ENCODE measurements at regions not wholly inside any gene's neighbourhood (a gene's known extent, or its start where the extent isn't known, plus 50 kb on each side); places are given as distances from the start of the nearest gene placed in this dataset.

GRCh38 chr10:61031341-61031740 lies 87.4 kb upstream of the RHOBTB1 start:
- Histone ChIP-seq H3K36me3 (ENCODE audit: control insufficient read depth, insufficient read depth, low read length) (no peaks in the 10 kb centered on the region), H3K4me1 (ENCODE audit: control insufficient read depth, insufficient read depth, low read length) (peaks cover 8% of the 10 kb centered on the region), H3K4me3 (ENCODE audit: low read depth, low read length) (no peak overlapping the region), H3K27ac (ENCODE audit: low read depth, low read length) (no peak overlapping the region), H3K27me3 (ENCODE audit: control insufficient read depth, insufficient read depth, low read length) (no peaks in the 10 kb centered on the region), H3K9me3 (ENCODE audit: control insufficient read depth, insufficient read depth, low read length) (no peaks in the 10 kb centered on the region), H3K9ac (ENCODE audit: low read depth, low read length) (no peak overlapping the region)

- Histone ChIP-seq H3K36me3 (ENCODE audit: control insufficient read depth, insufficient read depth, low read length) (no peaks in the 10 kb centered on the region), H3K9ac (ENCODE audit: low read depth, low read length) (no peak overlapping the region), H3K4me3 (ENCODE audit: low read depth, low read length) (no peak overlapping the region), H3K9me3 (ENCODE audit: control insufficient read depth, insufficient read depth, low read length) (no peaks in the 10 kb centered on the region), H3K4me1 (ENCODE audit: control insufficient read depth, insufficient read depth, low read length) (no peaks in the 10 kb centered on the region), H3K27me3 (ENCODE audit: control insufficient read depth, insufficient read depth, low read length) (no peaks in the 10 kb centered on the region), H3K27ac (ENCODE audit: low read depth, low read length) (no peak overlapping the region)
Measured at GRCh38 chr10:61029411-61029810, 85.4 kb upstream of the RHOBTB1 start.

- H3K27me3 ChIP-seq (ENCODE audit: control insufficient read depth, insufficient read depth, low read length): no peaks in the 10 kb centered on the region
- no peak overlapping the region for H3K27ac ChIP-seq (ENCODE audit: low read depth, low read length)
- no peak overlapping the region for H3K4me3 ChIP-seq (ENCODE audit: low read depth, low read length)
- no peak overlapping the region for H3K9ac ChIP-seq (ENCODE audit: low read depth, low read length)
- H3K4me1 ChIP-seq (ENCODE audit: control insufficient read depth, insufficient read depth, low read length): no peaks in the 10 kb centered on the region
- no peaks in the 10 kb centered on the region for H3K36me3 ChIP-seq (ENCODE audit: control insufficient read depth, insufficient read depth, low read length)
- H3K9me3 ChIP-seq (ENCODE audit: control insufficient read depth, insufficient read depth, low read length): no peaks in the 10 kb centered on the region
Measured at GRCh38 chr10:61028861-61029361, 84.9 kb upstream of the RHOBTB1 start.

- Histone ChIP-seq H3K4me3 (ENCODE audit: low read depth, low read length) (no peak overlapping the region), H3K27me3 (ENCODE audit: control insufficient read depth, insufficient read depth, low read length) (no peaks in the 10 kb centered on the region), H3K27ac (ENCODE audit: low read depth, low read length) (no peak overlapping the region), H3K9me3 (ENCODE audit: control insufficient read depth, insufficient read depth, low read length) (no peaks in the 10 kb centered on the region), H3K36me3 (ENCODE audit: control insufficient read depth, insufficient read depth, low read length) (no peaks in the 10 kb centered on the region), H3K4me1 (ENCODE audit: control insufficient read depth, insufficient read depth, low read length) (peaks cover 12% of the 10 kb centered on the region; the same call in 1 of the 2 replicates), H3K9ac (ENCODE audit: low read depth, low read length) (no peak overlapping the region)
Measured at GRCh38 chr10:61024856-61025201, 80.8 kb upstream of the RHOBTB1 start.

GRCh38 chr10:61024151-61024855 lies 80.3 kb upstream of the RHOBTB1 start:
- no peak overlapping the region for H3K4me3 ChIP-seq (ENCODE audit: low read depth, low read length)
- no peak overlapping the region for H3K9ac ChIP-seq (ENCODE audit: low read depth, low read length)
- H3K27me3 ChIP-seq (ENCODE audit: control insufficient read depth, insufficient read depth, low read length): no peaks in the 10 kb centered on the region
- H3K27ac ChIP-seq (ENCODE audit: low read depth, low read length): no peak overlapping the region
- H3K9me3 ChIP-seq (ENCODE audit: control insufficient read depth, insufficient read depth, low read length): no peaks in the 10 kb centered on the region
- peaks cover 12% of the 10 kb centered on the region; the same call in 1 of the 2 replicates for H3K4me1 ChIP-seq (ENCODE audit: control insufficient read depth, insufficient read depth, low read length)
- H3K36me3 ChIP-seq (ENCODE audit: control insufficient read depth, insufficient read depth, low read length): no peaks in the 10 kb centered on the region

GRCh38 chr10:61023053-61023452 lies 79.1 kb upstream of the RHOBTB1 start:
- no peak overlapping the region for H3K9ac ChIP-seq (ENCODE audit: low read depth, low read length)
- H3K4me1 ChIP-seq (ENCODE audit: control insufficient read depth, insufficient read depth, low read length): peaks cover 12% of the 10 kb centered on the region; the same call in 1 of the 2 replicates
- no peak overlapping the region for H3K27ac ChIP-seq (ENCODE audit: low read depth, low read length)
- H3K27me3 ChIP-seq (ENCODE audit: control insufficient read depth, insufficient read depth, low read length): no peaks in the 10 kb centered on the region
- H3K9me3 ChIP-seq (ENCODE audit: control insufficient read depth, insufficient read depth, low read length): no peaks in the 10 kb centered on the region
- no peak overlapping the region for H3K4me3 ChIP-seq (ENCODE audit: low read depth, low read length)
- no peaks in the 10 kb centered on the region for H3K36me3 ChIP-seq (ENCODE audit: control insufficient read depth, insufficient read depth, low read length)

- H3K4me3 ChIP-seq (ENCODE audit: low read depth, low read length): no peak overlapping the region
- no peaks in the 10 kb centered on the region for H3K27me3 ChIP-seq (ENCODE audit: control insufficient read depth, insufficient read depth, low read length)
- H3K9ac ChIP-seq (ENCODE audit: low read depth, low read length): no peak overlapping the region
- no peaks in the 10 kb centered on the region for H3K36me3 ChIP-seq (ENCODE audit: control insufficient read depth, insufficient read depth, low read length)
- H3K9me3 ChIP-seq (ENCODE audit: control insufficient read depth, insufficient read depth, low read length): no peaks in the 10 kb centered on the region
- peaks cover 12% of the 10 kb centered on the region; the same call in 1 of the 2 replicates for H3K4me1 ChIP-seq (ENCODE audit: control insufficient read depth, insufficient read depth, low read length)
- no peak overlapping the region for H3K27ac ChIP-seq (ENCODE audit: low read depth, low read length)
Measured at GRCh38 chr10:61021926-61022325, 77.9 kb upstream of the RHOBTB1 start.

GRCh38 chr10:61020420-61021158 lies 76.6 kb upstream of the RHOBTB1 start:
- H3K27ac ChIP-seq (ENCODE audit: low read depth, low read length): no peak overlapping the region
- no peaks in the 10 kb centered on the region for H3K27me3 ChIP-seq (ENCODE audit: control insufficient read depth, insufficient read depth, low read length)
- H3K9me3 ChIP-seq (ENCODE audit: control insufficient read depth, insufficient read depth, low read length): no peaks in the 10 kb centered on the region

GRCh38 chr10:61018146-61018545 lies 74.2 kb upstream of the RHOBTB1 start:
- H3K4me3 ChIP-seq (ENCODE audit: low read depth, low read length): no peak overlapping the region
- H3K36me3 ChIP-seq (ENCODE audit: control insufficient read depth, insufficient read depth, low read length): no peaks in the 10 kb centered on the region
- H3K9me3 ChIP-seq (ENCODE audit: control insufficient read depth, insufficient read depth, low read length): no peaks in the 10 kb centered on the region
- H3K9ac ChIP-seq (ENCODE audit: low read depth, low read length): no peak overlapping the region
- peaks cover 5% of the 10 kb centered on the region; the same call in 1 of the 2 replicates for H3K4me1 ChIP-seq (ENCODE audit: control insufficient read depth, insufficient read depth, low read length)
- H3K27me3 ChIP-seq (ENCODE audit: control insufficient read depth, insufficient read depth, low read length): no peaks in the 10 kb centered on the region
- H3K27ac ChIP-seq (ENCODE audit: low read depth, low read length): no peak overlapping the region

More at GRCh38 chr10:61020420-61021158, 76.6 kb upstream of the RHOBTB1 start:
- H3K4me3 ChIP-seq (ENCODE audit: low read depth, low read length): no peak overlapping the region
- peaks cover 12% of the 10 kb centered on the region; the same call in 1 of the 2 replicates for H3K4me1 ChIP-seq (ENCODE audit: control insufficient read depth, insufficient read depth, low read length)
- H3K36me3 ChIP-seq (ENCODE audit: control insufficient read depth, insufficient read depth, low read length): no peaks in the 10 kb centered on the region
- H3K9ac ChIP-seq (ENCODE audit: low read depth, low read length): no peak overlapping the region

GRCh38 chr10:61016630-61017029 lies 72.6 kb upstream of the RHOBTB1 start:
- Histone ChIP-seq H3K27ac (ENCODE audit: low read depth, low read length) (no peak overlapping the region), H3K4me3 (ENCODE audit: low read depth, low read length) (no peak overlapping the region), H3K36me3 (ENCODE audit: control insufficient read depth, insufficient read depth, low read length) (no peaks in the 10 kb centered on the region), H3K9me3 (ENCODE audit: control insufficient read depth, insufficient read depth, low read length) (no peaks in the 10 kb centered on the region), H3K9ac (ENCODE audit: low read depth, low read length) (no peak overlapping the region), H3K4me1 (ENCODE audit: control insufficient read depth, insufficient read depth, low read length) (no peaks in the 10 kb centered on the region), H3K27me3 (ENCODE audit: control insufficient read depth, insufficient read depth, low read length) (no peaks in the 10 kb centered on the region)

GRCh38 chr10:61016007-61016406 lies 72.0 kb upstream of the RHOBTB1 start:
- Histone ChIP-seq H3K27me3 (ENCODE audit: control insufficient read depth, insufficient read depth, low read length) (no peaks in the 10 kb centered on the region), H3K9ac (ENCODE audit: low read depth, low read length) (no peak overlapping the region), H3K9me3 (ENCODE audit: control insufficient read depth, insufficient read depth, low read length) (no peaks in the 10 kb centered on the region), H3K4me3 (ENCODE audit: low read depth, low read length) (no peak overlapping the region), H3K36me3 (ENCODE audit: control insufficient read depth, insufficient read depth, low read length) (no peaks in the 10 kb centered on the region), H3K4me1 (ENCODE audit: control insufficient read depth, insufficient read depth, low read length) (no peaks in the 10 kb centered on the region), H3K27ac (ENCODE audit: low read depth, low read length) (no peak overlapping the region)
